HT1080 (cell line): ENCODE measurements at regions not wholly inside any gene's neighbourhood (a gene's known extent, or its start where the extent isn't known, plus 50 kb on each side); places are given as distances from the start of the nearest gene placed in this dataset.

ENCODE experiments used
- DNase-seq: peaks from one replicate; pipeline ENCODE4 v3.0.0-alpha.2; 2015; ENCODE audit warnings: low read depth

DNA sequence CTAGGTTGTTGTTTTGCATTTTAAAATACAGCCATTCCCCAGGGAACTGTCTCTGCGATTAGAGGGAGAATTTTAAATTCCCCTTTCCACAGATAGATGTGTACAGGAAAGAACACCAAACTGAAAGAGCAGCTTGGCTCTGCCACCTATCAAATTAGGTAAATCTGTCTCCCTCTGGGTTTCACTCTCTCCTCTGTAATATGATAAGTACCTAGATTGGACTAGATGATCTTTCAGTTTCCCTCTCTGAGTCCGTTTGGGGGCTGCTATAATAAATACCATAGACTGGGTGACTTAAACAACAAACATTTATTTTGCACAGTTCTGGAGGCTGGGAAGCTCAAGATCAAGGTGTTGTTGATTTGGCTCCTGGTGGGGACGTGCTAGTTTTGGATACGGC lies 186.0 kb downstream of the KIF20B start:
- DNase-seq: no peak

DNA sequence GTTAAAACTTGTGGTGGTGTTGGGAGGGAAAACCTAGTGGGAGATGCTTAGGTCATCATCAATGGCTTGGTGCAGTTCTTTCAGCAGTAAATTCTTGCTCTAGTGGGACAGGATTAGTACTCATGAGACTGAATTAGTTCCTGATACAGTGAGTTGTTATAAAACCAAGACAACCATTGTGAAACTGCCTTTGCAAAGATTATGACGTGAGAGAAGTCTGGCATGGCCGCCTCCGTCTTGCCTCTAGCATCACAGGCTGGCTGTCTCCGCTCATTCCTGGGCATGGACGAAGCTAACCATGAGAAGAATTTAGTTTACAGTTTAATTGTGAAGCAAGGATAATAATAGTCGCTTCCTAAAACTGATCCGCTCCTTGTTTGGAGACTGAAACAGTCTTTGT lies 186.4 kb downstream of the KIF20B start:
- DNase-seq: no peak

GRCh38 chr10:89888321-89889070 lies 187.1 kb downstream of the KIF20B start:
- no peak for DNase-seq

DNA sequence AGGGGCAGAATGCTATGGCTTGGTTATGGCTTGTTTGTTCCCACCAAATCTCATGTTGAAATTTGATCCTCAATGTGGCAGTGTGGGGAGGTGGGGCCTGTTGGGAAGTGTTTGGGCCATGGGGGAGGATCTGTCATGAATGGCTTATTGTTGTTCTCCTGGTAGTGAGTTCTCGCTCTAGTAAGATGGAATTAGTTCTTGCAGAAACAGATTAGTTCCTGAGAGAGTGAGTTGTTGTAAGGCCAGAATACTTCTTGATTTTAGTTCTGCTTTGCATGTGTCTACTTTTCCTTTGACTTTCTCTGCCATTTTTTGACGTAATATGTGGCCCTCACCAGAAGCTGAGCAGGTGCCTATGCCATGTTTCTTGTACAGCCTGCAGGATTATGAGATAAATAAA lies 188.2 kb downstream of the KIF20B start:
- no peak for DNase-seq

GRCh38 chr10:89891006-89891535 lies 189.7 kb downstream of the KIF20B start:
- DNase-seq: no peak

- DNase-seq: no peak
These were observed 192.7 kb downstream of the KIF20B start for GRCh38 chr10:89894051-89894450.

DNA sequence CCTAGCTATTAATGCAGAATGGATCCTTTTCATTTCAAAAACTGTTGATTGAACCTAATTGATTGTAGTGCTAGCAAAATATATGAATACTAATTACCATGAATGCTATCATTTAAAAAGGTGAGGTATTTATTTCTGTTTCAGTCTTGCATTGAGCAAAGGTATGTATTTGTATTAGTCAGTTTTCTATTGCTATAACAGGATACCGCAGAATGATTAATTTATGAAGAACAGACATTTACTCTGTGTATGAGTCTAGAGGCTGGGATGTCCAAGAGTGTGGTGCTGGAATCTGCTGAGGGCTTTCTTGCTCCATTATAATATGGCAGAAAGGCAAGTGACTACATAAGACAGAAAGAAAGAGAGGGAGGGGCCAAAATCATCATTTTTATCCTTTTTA lies 199.2 kb downstream of the KIF20B start:
- no peak for DNase-seq

DNA sequence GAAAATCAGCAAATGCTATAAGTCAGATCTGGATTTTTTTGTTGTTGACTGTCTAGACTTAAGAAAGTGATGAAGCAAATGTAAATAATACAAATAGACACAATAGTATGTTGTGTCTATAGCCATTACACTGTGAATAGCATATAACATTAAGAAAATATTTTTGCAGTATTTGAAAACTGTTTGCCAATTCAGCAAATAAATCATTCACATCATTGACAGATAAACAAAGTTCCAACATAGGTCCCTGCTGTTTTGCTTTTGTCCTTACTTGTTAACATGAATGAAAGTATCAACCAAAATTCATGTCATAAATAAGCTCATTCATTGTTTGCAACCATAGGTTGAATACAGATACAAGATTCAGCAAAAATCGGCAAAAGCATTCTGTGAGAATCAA lies 200.5 kb downstream of the KIF20B start:
- no peak for DNase-seq

DNA sequence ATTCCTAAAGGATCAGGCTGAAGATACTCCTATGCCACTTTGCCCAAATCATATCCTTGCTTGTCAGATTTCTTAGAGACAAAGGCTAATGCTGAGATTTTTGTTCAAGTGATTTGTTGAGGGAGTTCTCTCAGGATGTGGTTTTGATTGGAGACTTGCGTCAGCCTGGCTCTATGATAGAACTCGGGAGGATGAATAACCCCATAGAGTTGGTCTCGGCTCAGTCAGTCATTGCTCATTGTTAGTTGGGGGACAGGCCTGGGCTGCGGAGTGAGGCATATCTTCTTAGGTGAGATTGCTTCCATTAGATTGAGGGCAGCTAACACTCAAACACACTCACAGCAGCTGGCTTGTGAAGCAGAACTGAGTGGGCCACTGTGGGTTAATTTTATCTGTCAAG lies 203.4 kb downstream of the KIF20B start:
- DNase-seq: peak; percentile 94

- DNase-seq: no peak
These were observed 208.4 kb downstream of the KIF20B start for GRCh38 chr10:89909752-89910151.

GRCh38 chr10:89915021-89915420 lies 213.6 kb downstream of the KIF20B start:
- DNase-seq: peak; percentile 38

GRCh38 chr10:89915968-89916367 lies 214.6 kb downstream of the KIF20B start:
- no peak for DNase-seq

- peak; percentile 57 for DNase-seq
These were observed 215.3 kb downstream of the KIF20B start for GRCh38 chr10:89916468-89917215.

DNA sequence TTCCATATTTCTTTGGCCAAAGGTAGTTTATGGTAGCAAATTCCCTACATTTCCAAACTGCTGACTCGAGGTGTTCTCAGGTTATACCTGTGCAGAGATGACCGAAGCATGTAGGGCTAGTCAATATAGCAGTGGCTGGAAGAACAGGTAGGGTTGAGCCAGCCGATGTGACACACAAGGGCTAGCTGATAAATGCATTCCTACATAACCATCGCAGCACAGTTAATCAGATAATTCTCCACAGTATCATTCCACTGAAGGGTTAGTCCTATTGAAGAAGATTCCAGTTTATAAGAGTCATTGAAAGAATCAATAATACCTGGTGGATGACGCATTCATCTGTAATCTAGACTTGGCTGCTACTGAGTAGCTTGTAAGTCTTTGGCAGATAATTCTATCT lies 220.0 kb downstream of the KIF20B start:
- peak; percentile 82 for DNase-seq

- DNase-seq: peak; percentile 53
These were observed 222.3 kb downstream of the KIF20B start for GRCh38 chr10:89923661-89924060.

GRCh38 chr10:89924261-89924660 lies 222.9 kb downstream of the KIF20B start:
- DNase-seq: peak; percentile 8

DNA sequence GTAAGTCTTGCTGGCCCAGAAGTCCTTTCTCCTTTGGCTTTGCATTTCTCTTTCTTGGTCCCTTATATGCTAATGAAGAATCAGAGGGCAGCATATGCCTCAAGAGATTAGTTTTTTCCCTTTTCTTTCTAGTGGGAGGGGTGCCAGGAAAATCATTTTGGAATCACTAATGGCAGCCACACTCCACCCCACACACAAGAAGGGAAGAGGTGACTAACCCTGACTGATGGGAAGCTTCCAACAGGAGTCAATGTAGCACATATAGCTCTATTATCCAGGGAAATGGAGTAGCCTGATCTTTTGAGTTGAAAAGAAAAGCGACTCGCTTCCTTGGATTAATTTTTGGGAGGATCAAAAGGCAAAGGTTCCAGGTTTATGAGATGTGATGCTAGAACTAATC lies 225.3 kb downstream of the KIF20B start:
- no peak for DNase-seq

DNA sequence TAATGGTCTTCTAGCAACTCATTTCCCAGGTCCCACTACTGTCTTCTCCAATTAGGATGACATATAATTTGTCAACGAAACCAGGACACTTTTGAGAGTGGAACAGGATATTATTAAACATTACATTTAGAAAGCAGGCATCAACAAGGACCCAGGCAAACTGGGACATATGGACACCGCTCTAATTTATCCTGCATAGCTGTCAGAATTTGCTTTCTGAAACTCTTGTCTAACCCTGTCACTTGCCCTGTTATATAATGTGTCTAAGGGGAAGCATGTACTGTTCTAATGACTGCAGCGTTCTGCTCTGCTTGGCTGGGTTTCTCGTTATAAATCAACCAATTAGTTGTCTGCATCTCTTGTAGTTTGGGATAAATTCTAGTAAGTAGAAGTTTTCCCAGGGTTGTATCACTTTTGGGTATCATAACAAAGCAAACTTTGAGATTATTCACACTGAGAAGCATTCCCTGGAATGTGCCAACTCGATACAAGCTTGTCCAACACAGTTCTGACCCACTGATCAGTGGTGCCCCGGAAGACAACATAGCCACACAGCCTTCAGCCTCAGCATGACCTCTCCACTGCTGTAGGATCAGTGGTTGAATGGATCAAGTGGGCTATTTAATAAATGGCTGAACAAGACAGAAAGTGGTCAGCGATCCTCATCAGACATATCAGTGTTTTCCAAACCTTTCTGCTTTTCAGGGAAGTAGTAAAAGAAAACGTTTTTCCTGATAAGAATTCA lies 228.1 kb downstream of the KIF20B start:
- DNase-seq: no peak

DNA sequence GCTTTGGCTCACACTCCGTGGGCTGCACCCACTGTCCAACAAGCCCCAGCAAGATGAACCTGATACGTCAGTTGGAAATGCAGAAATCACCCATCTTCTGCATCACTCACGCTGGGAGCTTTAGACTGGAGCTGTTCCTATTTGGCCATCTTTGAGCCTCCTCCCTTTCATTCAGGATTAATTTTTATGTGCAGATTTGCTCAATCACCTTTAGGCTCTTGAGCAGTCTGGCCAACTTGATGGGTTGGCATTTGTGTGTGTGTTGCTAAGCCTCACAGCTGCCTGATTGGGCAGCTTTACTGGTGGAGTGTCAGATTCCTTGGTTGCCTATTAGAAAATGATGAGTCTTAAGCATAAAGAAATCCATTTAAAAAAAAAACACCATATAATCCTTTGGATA lies 236.1 kb downstream of the KIF20B start:
- no peak for DNase-seq

DNA sequence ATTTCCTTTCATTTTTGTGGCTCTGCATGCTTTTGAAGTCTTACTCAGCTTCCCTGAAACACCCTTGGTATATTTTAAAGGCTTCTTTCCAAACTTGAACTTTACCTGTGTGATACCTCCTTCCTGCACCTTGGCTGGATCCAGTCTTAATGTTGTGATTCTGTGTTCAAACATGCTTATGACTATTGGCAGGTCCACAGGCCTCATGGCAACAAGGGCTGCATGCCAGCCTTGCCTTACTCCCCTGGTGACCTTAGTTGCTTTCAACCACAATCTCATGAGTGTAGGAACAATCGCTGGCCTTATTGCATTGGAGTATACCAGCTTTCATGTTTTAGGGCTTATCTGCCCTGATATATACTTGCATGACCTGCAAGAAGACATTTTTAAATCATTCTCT lies 238.7 kb downstream of the KIF20B start:
- DNase-seq: no peak

DNA sequence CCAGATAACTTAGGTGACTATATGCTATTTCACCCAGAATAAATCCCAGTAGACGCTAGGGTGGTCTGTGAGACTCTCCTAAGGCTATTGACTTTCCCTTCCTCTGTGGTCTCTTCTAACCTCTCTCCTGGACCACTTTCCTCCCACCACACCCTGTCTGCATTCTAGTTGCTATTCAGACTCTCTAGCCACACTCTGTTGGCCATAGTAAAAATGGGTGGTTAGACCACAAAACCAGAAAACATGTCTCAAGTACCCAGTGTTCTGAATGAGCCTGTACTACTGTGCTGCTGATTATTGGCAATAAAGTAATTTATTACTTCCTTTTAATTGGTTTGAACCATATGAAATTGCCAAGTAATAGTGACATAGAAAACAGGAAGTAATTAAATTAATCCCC lies 240.8 kb downstream of the KIF20B start:
- DNase-seq: no peak

DNA sequence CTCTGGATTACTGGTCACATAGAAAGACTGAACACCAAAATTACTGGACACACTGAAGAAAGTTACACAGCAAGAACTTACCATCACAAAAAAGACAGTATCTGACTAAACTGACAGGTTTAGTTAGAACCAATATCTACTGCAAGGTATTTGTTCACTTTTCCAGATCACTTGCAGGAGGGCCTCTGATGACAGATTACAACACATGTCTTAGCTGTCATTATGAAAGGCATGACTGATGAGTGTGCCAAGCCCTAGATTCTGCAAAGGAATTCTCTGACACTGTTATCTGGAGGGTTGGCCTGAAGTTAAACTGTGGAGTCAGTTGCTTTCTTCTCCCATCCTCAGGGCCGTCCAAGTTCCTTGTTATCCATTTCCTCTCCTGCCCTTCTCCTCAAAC lies 242.7 kb downstream of the KIF20B start:
- no peak for DNase-seq
